ENCODE measurements at regions not wholly inside any gene's neighbourhood (a gene's known extent, or its start where the extent isn't known, plus 50 kb on each side); places are given as distances from the start of the nearest gene placed in this dataset.

GRCh38 chr10:4061441-4061951 lies 276.5 kb upstream of the KLF6 start:
- no peak for DNase-seq

- DNase-seq: no peak
Measured at GRCh38 chr10:4059471-4060138, 274.6 kb upstream of the KLF6 start.

- no peak for DNase-seq
Measured at GRCh38 chr10:4058514-4059029, 273.6 kb upstream of the KLF6 start.

GRCh38 chr10:4057725-4058513 lies 272.9 kb upstream of the KLF6 start:
- DNase-seq: no peak

GRCh38 chr10:4057021-4057420 lies 272.0 kb upstream of the KLF6 start:
- DNase-seq: no peak

- DNase-seq: no peak
Measured at GRCh38 chr10:4054656-4055435, 269.8 kb upstream of the KLF6 start.

- DNase-seq: no peak
Measured at GRCh38 chr10:4053940-4054339, 268.9 kb upstream of the KLF6 start.

GRCh38 chr10:4051641-4052151 lies 266.7 kb upstream of the KLF6 start:
- no peak for DNase-seq

GRCh38 chr10:4051011-4051640 lies 266.1 kb upstream of the KLF6 start:
- DNase-seq: no peak

GRCh38 chr10:4050061-4050460 lies 265.1 kb upstream of the KLF6 start:
- DNase-seq: no peak

GRCh38 chr10:4049348-4049747 lies 264.3 kb upstream of the KLF6 start:
- DNase-seq: no peak

GRCh38 chr10:4048236-4048864 lies 263.3 kb upstream of the KLF6 start:
- DNase-seq: no peak

- no peak for DNase-seq
Measured at GRCh38 chr10:4046712-4047354, 261.8 kb upstream of the KLF6 start.

GRCh38 chr10:4046030-4046429 lies 261.0 kb upstream of the KLF6 start:
- no peak for DNase-seq

GRCh38 chr10:4043897-4044665 lies 259.1 kb upstream of the KLF6 start:
- DNase-seq: no peak

- no peak for DNase-seq
Measured at GRCh38 chr10:4041635-4042034, 256.6 kb upstream of the KLF6 start.

GRCh38 chr10:4038000-4038399 lies 253.0 kb upstream of the KLF6 start:
- DNase-seq: no peak

- DNase-seq: no peak
Measured at GRCh38 chr10:4035599-4035945, 250.6 kb upstream of the KLF6 start.

- no peak for DNase-seq
Measured at GRCh38 chr10:4034907-4035598, 250.0 kb upstream of the KLF6 start.

- DNase-seq: no peak
Measured at GRCh38 chr10:4033341-4033896, 248.4 kb upstream of the KLF6 start.

Data from NK-92 treated with Interleukin-12 subunit alpha and Interleukin-12 subunit beta, amount 100 ng/mL, for 24 hours (cell line).